GM12872 (cell line): ENCODE measurements at regions not wholly inside any gene's neighbourhood (a gene's known extent, or its start where the extent isn't known, plus 50 kb on each side); places are given as distances from the start of the nearest gene placed in this dataset.

Experiments
- CTCF ChIP-seq: IDR thresholded peaks from 3 replicates; pipeline ENCODE4 v1.5.1; 2011; ENCODE audit warnings: low read depth, mild to moderate bottlenecking, low read length, moderate library complexity; ENCODE audit not compliant: insufficient read depth

- no peak for TF ChIP-seq CTCF
These were observed 133.1 kb downstream of the ATPSCKMT start for GRCh38 chr5:10116594-10116993.

- TF ChIP-seq CTCF = no peak
These were observed 134.0 kb downstream of the ATPSCKMT start for GRCh38 chr5:10115669-10116068.

- peak; percentile 25; the same call in 1 of the 3 replicates for TF ChIP-seq CTCF
These were observed 138.1 kb downstream of the ATPSCKMT start for GRCh38 chr5:10111571-10111970.

- TF ChIP-seq CTCF = no peak
These were observed 139.5 kb downstream of the ATPSCKMT start for GRCh38 chr5:10110228-10110627.

GRCh38 chr5:10109299-10109698, 140.4 kb downstream of the ATPSCKMT start:
- TF ChIP-seq CTCF = no peak

- no peak for TF ChIP-seq CTCF
These were observed 142.9 kb downstream of the ATPSCKMT start for GRCh38 chr5:10106806-10107205.

GRCh38 chr5:10106285-10106684, 143.4 kb downstream of the ATPSCKMT start:
- TF ChIP-seq CTCF = no peak
